ENCODE measurements at regions not wholly inside any gene's neighbourhood (a gene's known extent, or its start where the extent isn't known, plus 50 kb on each side); places are given as distances from the start of the nearest gene placed in this dataset.

- H3K9me3 ChIP-seq (ENCODE audit: low read length): no peaks in the 10 kb centered on the region
- no peaks in the 10 kb centered on the region for H4K20me1 ChIP-seq (ENCODE audit: insufficient read depth, low read depth, low read length)
- H3K27ac ChIP-seq (ENCODE audit: low read length): no peak overlapping the region
- no peak overlapping the region for H3K4me3 ChIP-seq (ENCODE audit: low read length)
- no peak overlapping the region for H2AFZ ChIP-seq (ENCODE audit: low read length)
- no peak overlapping the region for H3K4me2 ChIP-seq (ENCODE audit: low read depth, low read length, poor library complexity, severe bottlenecking)
- no peaks in the 10 kb centered on the region for H3K36me3 ChIP-seq (ENCODE audit: insufficient read depth, low read length)
- no peak for DNase-seq
- no peaks in the 10 kb centered on the region; the same call in 1 of the 2 replicates for H3K27me3 ChIP-seq (ENCODE audit: low read length)
- H3K79me2 ChIP-seq (ENCODE audit: low read length): no peaks in the 10 kb centered on the region
- H3K9me2 ChIP-seq (replicated peaks; ENCODE audit: insufficient read depth, low read length): no peaks in the 10 kb centered on the region
- H3K9ac ChIP-seq (ENCODE audit: low read length): no peak overlapping the region
- peaks cover 14% of the 10 kb centered on the region for H3K4me1 ChIP-seq (ENCODE audit: low read length)
Measured at GRCh38 chr1:57989877-57990276, 556.6 kb downstream of the OMA1 start.

DNA sequence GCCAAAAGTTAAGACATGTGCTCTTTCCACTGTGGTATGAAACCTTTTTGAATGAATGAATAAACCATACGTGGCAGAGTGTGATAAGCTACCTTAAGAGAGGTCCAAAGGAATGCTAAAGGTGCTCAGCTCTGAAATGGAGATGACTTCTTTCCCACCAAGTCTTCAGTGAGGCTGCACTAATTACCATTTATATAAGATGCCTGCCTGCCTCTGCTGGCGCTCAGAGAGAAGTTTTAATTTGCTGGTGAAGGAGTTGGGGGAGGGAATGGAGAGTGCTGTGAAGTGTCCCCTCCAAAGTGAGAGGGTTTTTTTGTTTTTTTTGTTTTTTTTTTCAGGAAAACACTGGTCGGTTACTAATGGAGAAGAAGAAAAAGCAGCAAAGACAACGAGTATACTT lies 559.0 kb downstream of the OMA1 start:
- Histone ChIP-seq H3K27ac (ENCODE audit: low read length) (no peak overlapping the region), H3K27me3 (ENCODE audit: low read length) (no peaks in the 10 kb centered on the region; the same call in 1 of the 2 replicates), H3K9me2 (replicated peaks; ENCODE audit: insufficient read depth, low read length) (no peaks in the 10 kb centered on the region), H3K9me3 (ENCODE audit: low read length) (no peaks in the 10 kb centered on the region), H3K9ac (ENCODE audit: low read length) (no peak overlapping the region), H3K4me2 (ENCODE audit: low read depth, low read length, poor library complexity, severe bottlenecking) (no peak overlapping the region), H4K20me1 (ENCODE audit: insufficient read depth, low read depth, low read length) (no peaks in the 10 kb centered on the region), H3K4me1 (ENCODE audit: low read length) (peaks cover 14% of the 10 kb centered on the region), H3K4me3 (ENCODE audit: low read length) (no peak overlapping the region), H2AFZ (ENCODE audit: low read length) (no peak overlapping the region), H3K36me3 (ENCODE audit: insufficient read depth, low read length) (no peaks in the 10 kb centered on the region), H3K79me2 (ENCODE audit: low read length) (no peaks in the 10 kb centered on the region)
- DNase-seq: no peak

GRCh38 chr1:57986432-57986831 lies 560.1 kb downstream of the OMA1 start:
- Histone ChIP-seq H3K9me3 (ENCODE audit: low read length) (no peaks in the 10 kb centered on the region), H3K79me2 (ENCODE audit: low read length) (no peaks in the 10 kb centered on the region), H3K4me1 (ENCODE audit: low read length) (peaks cover 14% of the 10 kb centered on the region), H3K36me3 (ENCODE audit: insufficient read depth, low read length) (no peaks in the 10 kb centered on the region), H3K4me3 (ENCODE audit: low read length) (no peak overlapping the region), H4K20me1 (ENCODE audit: insufficient read depth, low read depth, low read length) (no peaks in the 10 kb centered on the region), H2AFZ (ENCODE audit: low read length) (0 out of 2 replicates have a peak overlapping the region, but pooled peaks have one; percentile 75), H3K9ac (ENCODE audit: low read length) (no peak overlapping the region), H3K27ac (ENCODE audit: low read length) (no peak overlapping the region), H3K27me3 (ENCODE audit: low read length) (no peaks in the 10 kb centered on the region; the same call in 1 of the 2 replicates), H3K4me2 (ENCODE audit: low read depth, low read length, poor library complexity, severe bottlenecking) (no peak overlapping the region), H3K9me2 (replicated peaks; ENCODE audit: insufficient read depth, low read length) (no peaks in the 10 kb centered on the region)
- DNase-seq: peak; percentile 80

DNA sequence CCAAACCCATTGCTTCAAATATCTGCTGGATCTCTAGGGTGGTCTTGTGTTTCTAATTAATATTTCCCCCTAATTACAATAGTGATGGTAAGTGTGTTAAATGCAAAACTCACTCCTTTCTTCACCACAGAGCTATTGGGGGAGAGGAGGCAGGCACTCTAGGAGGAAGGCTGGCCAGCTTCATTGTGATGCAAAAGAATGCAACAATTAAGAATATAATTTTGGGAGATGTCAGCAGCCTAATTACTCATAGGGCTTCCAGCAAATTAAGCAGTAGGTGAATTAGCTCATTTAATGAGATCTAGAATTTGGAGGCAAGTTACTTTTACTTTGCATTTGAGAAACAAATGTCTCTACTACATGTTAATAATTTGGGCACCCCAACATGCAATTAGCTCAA lies 560.4 kb upstream of the DAB1 start:
- Histone ChIP-seq H3K27me3 (ENCODE audit: low read length) (no peaks in the 10 kb centered on the region; the same call in 1 of the 2 replicates), H3K9me2 (replicated peaks; ENCODE audit: insufficient read depth, low read length) (no peaks in the 10 kb centered on the region), H3K9me3 (ENCODE audit: low read length) (no peaks in the 10 kb centered on the region), H3K4me3 (ENCODE audit: low read length) (no peak overlapping the region), H3K9ac (ENCODE audit: low read length) (no peak overlapping the region), H4K20me1 (ENCODE audit: insufficient read depth, low read depth, low read length) (no peaks in the 10 kb centered on the region), H3K4me2 (ENCODE audit: low read depth, low read length, poor library complexity, severe bottlenecking) (no peak overlapping the region), H3K4me1 (ENCODE audit: low read length) (peaks cover 14% of the 10 kb centered on the region), H3K27ac (ENCODE audit: low read length) (no peak overlapping the region), H3K79me2 (ENCODE audit: low read length) (no peaks in the 10 kb centered on the region), H2AFZ (ENCODE audit: low read length) (no peak overlapping the region), H3K36me3 (ENCODE audit: insufficient read depth, low read length) (no peaks in the 10 kb centered on the region)
- DNase-seq: no peak

DNA sequence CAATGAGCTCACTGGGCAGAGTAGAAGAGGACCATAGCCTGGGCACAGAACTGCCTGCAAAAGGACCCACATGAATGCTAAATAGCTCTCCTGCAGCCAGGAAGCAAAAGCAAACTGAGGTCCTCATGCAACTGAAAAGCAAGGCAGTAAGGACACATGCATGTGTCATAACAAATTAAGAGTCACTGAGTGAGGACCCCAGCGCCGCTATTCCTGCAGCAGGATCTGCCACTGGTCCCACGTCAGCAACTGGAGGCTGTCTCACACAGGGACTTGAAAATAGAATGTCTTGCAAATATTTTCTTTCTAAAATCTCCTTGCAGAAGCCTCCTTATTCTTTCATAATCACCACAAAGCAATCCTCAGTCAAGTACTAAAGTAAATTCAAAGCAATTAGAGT lies 559.6 kb upstream of the DAB1 start:
- no peak for DNase-seq
- H3K4me2 ChIP-seq (ENCODE audit: low read depth, low read length, poor library complexity, severe bottlenecking): no peak overlapping the region
- no peaks in the 10 kb centered on the region for H3K36me3 ChIP-seq (ENCODE audit: insufficient read depth, low read length)
- no peak overlapping the region for H2AFZ ChIP-seq (ENCODE audit: low read length)
- no peak overlapping the region for H3K4me3 ChIP-seq (ENCODE audit: low read length)
- H3K9me2 ChIP-seq (replicated peaks; ENCODE audit: insufficient read depth, low read length): no peaks in the 10 kb centered on the region
- no peaks in the 10 kb centered on the region for H3K9me3 ChIP-seq (ENCODE audit: low read length)
- no peak overlapping the region for H3K27ac ChIP-seq (ENCODE audit: low read length)
- H3K4me1 ChIP-seq (ENCODE audit: low read length): peaks cover 14% of the 10 kb centered on the region
- H4K20me1 ChIP-seq (ENCODE audit: insufficient read depth, low read depth, low read length): no peaks in the 10 kb centered on the region
- no peaks in the 10 kb centered on the region for H3K79me2 ChIP-seq (ENCODE audit: low read length)
- H3K9ac ChIP-seq (ENCODE audit: low read length): no peak overlapping the region
- no peaks in the 10 kb centered on the region; the same call in 1 of the 2 replicates for H3K27me3 ChIP-seq (ENCODE audit: low read length)

GRCh38 chr1:57982852-57983251 lies 559.0 kb upstream of the DAB1 start:
- no peaks in the 10 kb centered on the region for H3K9me3 ChIP-seq (ENCODE audit: low read length)
- no peaks in the 10 kb centered on the region for H3K9me2 ChIP-seq (replicated peaks; ENCODE audit: insufficient read depth, low read length)
- no peak overlapping the region for H3K9ac ChIP-seq (ENCODE audit: low read length)
- peaks cover 14% of the 10 kb centered on the region for H3K4me1 ChIP-seq (ENCODE audit: low read length)
- no peak overlapping the region for H2AFZ ChIP-seq (ENCODE audit: low read length)
- H4K20me1 ChIP-seq (ENCODE audit: insufficient read depth, low read depth, low read length): no peaks in the 10 kb centered on the region
- no peaks in the 10 kb centered on the region for H3K36me3 ChIP-seq (ENCODE audit: insufficient read depth, low read length)
- H3K27me3 ChIP-seq (ENCODE audit: low read length): no peaks in the 10 kb centered on the region; the same call in 1 of the 2 replicates
- no peaks in the 10 kb centered on the region for H3K79me2 ChIP-seq (ENCODE audit: low read length)
- H3K4me3 ChIP-seq (ENCODE audit: low read length): no peak overlapping the region
- no peak overlapping the region for H3K4me2 ChIP-seq (ENCODE audit: low read depth, low read length, poor library complexity, severe bottlenecking)
- no peak overlapping the region for H3K27ac ChIP-seq (ENCODE audit: low read length)
- no peak for DNase-seq

- no peak overlapping the region for H2AFZ ChIP-seq (ENCODE audit: low read length)
- no peak overlapping the region for H3K4me3 ChIP-seq (ENCODE audit: low read length)
- H3K4me2 ChIP-seq (ENCODE audit: low read depth, low read length, poor library complexity, severe bottlenecking): no peak overlapping the region
- H3K27me3 ChIP-seq (ENCODE audit: low read length): no peaks in the 10 kb centered on the region
- H3K36me3 ChIP-seq (ENCODE audit: insufficient read depth, low read length): no peaks in the 10 kb centered on the region
- H4K20me1 ChIP-seq (ENCODE audit: insufficient read depth, low read depth, low read length): no peaks in the 10 kb centered on the region
- H3K27ac ChIP-seq (ENCODE audit: low read length): no peak overlapping the region
- H3K9ac ChIP-seq (ENCODE audit: low read length): no peak overlapping the region
- DNase-seq: no peak
- no peaks in the 10 kb centered on the region for H3K4me1 ChIP-seq (ENCODE audit: low read length)
- no peaks in the 10 kb centered on the region for H3K9me3 ChIP-seq (ENCODE audit: low read length)
- H3K9me2 ChIP-seq (replicated peaks; ENCODE audit: insufficient read depth, low read length): no peaks in the 10 kb centered on the region
- H3K79me2 ChIP-seq (ENCODE audit: low read length): no peaks in the 10 kb centered on the region
Measured at GRCh38 chr1:57976216-57976615, 552.4 kb upstream of the DAB1 start.

DNA sequence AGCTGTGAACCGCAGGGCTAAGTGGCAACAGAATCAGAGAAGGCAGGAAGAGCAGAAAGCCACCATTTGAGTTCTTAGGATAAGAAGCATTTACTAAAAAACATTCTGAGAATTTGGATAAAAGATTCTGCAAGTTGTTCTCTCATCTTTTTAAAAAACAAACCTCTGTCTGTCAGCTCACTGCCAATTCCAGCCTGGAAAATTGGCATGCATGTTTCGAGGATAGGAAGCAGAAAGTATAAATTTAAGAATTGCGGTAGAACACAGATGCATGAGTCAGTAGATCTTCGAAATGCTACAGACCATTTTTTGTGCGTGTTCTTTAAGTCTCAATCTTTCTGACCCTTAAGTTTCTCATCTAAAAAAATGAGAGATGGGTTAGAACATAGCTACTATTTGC lies 544.5 kb upstream of the DAB1 start:
- no peaks in the 10 kb centered on the region for H3K79me2 ChIP-seq (ENCODE audit: low read length)
- H3K4me2 ChIP-seq (ENCODE audit: low read depth, low read length, poor library complexity, severe bottlenecking): no peak overlapping the region
- H3K4me1 ChIP-seq (ENCODE audit: low read length): peaks cover 20% of the 10 kb centered on the region
- H3K27me3 ChIP-seq (ENCODE audit: low read length): no peaks in the 10 kb centered on the region
- H2AFZ ChIP-seq (ENCODE audit: low read length): no peak overlapping the region
- no peak overlapping the region for H3K9ac ChIP-seq (ENCODE audit: low read length)
- no peaks in the 10 kb centered on the region for H3K36me3 ChIP-seq (ENCODE audit: insufficient read depth, low read length)
- H3K9me3 ChIP-seq (ENCODE audit: low read length): no peaks in the 10 kb centered on the region
- no peak overlapping the region for H3K27ac ChIP-seq (ENCODE audit: low read length)
- DNase-seq: no peak
- no peaks in the 10 kb centered on the region for H3K9me2 ChIP-seq (replicated peaks; ENCODE audit: insufficient read depth, low read length)
- no peak overlapping the region for H3K4me3 ChIP-seq (ENCODE audit: low read length)
- H4K20me1 ChIP-seq (ENCODE audit: insufficient read depth, low read depth, low read length): no peaks in the 10 kb centered on the region
